ENCODE measurements at regions not wholly inside any gene's neighbourhood (a gene's known extent, or its start where the extent isn't known, plus 50 kb on each side); places are given as distances from the start of the nearest gene placed in this dataset.

- no peak for TF ChIP-seq POLR2A (IDR thresholded peaks at IDR 0.05)
- TF ChIP-seq CTCF (IDR thresholded peaks at IDR 0.05): no peak
Measured at GRCh38 chr2:65541773-65542172, 109.4 kb upstream of the SPRED2 start.

Measured in gastroesophageal sphincter (tissue), 3 donors.